SK-N-SH treated with all-trans-retinoic acid at 6 μM for 48 hours (cell line): ENCODE measurements at regions not wholly inside any gene's neighbourhood (a gene's known extent, or its start where the extent isn't known, plus 50 kb on each side); places are given as distances from the start of the nearest gene placed in this dataset.

Experiments
- ATAC-seq: fragments of 200-7000 bp; cut with Tn5 transposase; 3 replicates; pipeline ENCODE4 v1.9.1; 2020; ENCODE audit warnings: mild to moderate bottlenecking, moderate library complexity
- ARNTL ChIP-seq: fragments of 450-650 bp; formaldehyde crosslinking; IDR thresholded peaks from 2 replicates; pipeline ENCODE4 v1.5.0; 2020; ENCODE audit warnings: low read depth, mild to moderate bottlenecking, moderate library complexity, borderline replicate concordance
- BACH2 ChIP-seq: fragments of 250-450 bp; sonication (Bioruptor Pico); IDR thresholded peaks from 2 replicates; pipeline ENCODE4 v1.9.0; 2021; ENCODE audit warnings: mild to moderate bottlenecking, borderline replicate concordance
- CSDC2 ChIP-seq: fragments of 250-450 bp; sonication (Bioruptor Pico); IDR thresholded peaks from 2 replicates; pipeline ENCODE4 v1.5.0; 2020; ENCODE audit warnings: mild to moderate bottlenecking, moderate library complexity
- GLIS3 ChIP-seq: fragments of 250-450 bp; sonication (Bioruptor Pico); IDR thresholded peaks from 2 replicates; pipeline ENCODE4 v1.5.0; 2020; ENCODE audit warnings: mild to moderate bottlenecking, moderate library complexity
- ISL1 ChIP-seq: fragments of 250-450 bp; sonication (Bioruptor Pico); IDR thresholded peaks from 2 replicates; pipeline ENCODE4 v2.1.2; 2022; ENCODE audit warnings: mild to moderate bottlenecking, moderate library complexity
- OSR1 ChIP-seq: fragments of 250-450 bp; sonication (Bioruptor Pico); IDR thresholded peaks from 2 replicates; pipeline ENCODE4 v1.8.0; 2022; ENCODE audit warnings: moderate library complexity, mild to moderate bottlenecking, inconsistent platforms
- PPARA ChIP-seq: fragments of 250-450 bp; sonication (Bioruptor Pico); IDR thresholded peaks from 2 replicates; pipeline ENCODE4 v1.5.0; 2020; ENCODE audit warnings: mild to moderate bottlenecking, borderline replicate concordance
- RARB ChIP-seq: fragments of 250-450 bp; sonication (Bioruptor Pico); IDR thresholded peaks from 2 replicates; pipeline ENCODE4 v1.8.0; 2021; ENCODE audit warnings: mild to moderate bottlenecking, moderate library complexity
- SNAI2 ChIP-seq: fragments of 250-450 bp; sonication (Bioruptor Pico); IDR thresholded peaks from 2 replicates; pipeline ENCODE4 v1.5.0; 2020; ENCODE audit warnings: mild to moderate bottlenecking, moderate library complexity
- TCF4 ChIP-seq: fragments of 250-450 bp; sonication (Bioruptor Pico); IDR thresholded peaks from 2 replicates; pipeline ENCODE4 v1.8.0; 2021; ENCODE audit warnings: mild to moderate bottlenecking, moderate library complexity, borderline replicate concordance
- ZC3H10 ChIP-seq: fragments of 250-450 bp; sonication (Bioruptor Pico); IDR thresholded peaks from 2 replicates; pipeline ENCODE4 v1.5.1; 2021; ENCODE audit warnings: mild to moderate bottlenecking, moderate library complexity
- ZFP3 ChIP-seq: fragments of 250-450 bp; sonication (Bioruptor Pico); IDR thresholded peaks from 2 replicates; pipeline ENCODE4 v1.5.0; 2020; ENCODE audit warnings: mild to moderate bottlenecking, moderate library complexity
- ZFP30 ChIP-seq: fragments of 450-650 bp; formaldehyde crosslinking; IDR thresholded peaks from 2 replicates; pipeline ENCODE4 v1.5.0; 2022; ENCODE audit warnings: mild to moderate bottlenecking, moderate library complexity
- ZNF70 ChIP-seq: fragments of 450-650 bp; formaldehyde crosslinking; IDR thresholded peaks from 2 replicates; pipeline ENCODE4 v1.5.0; 2020; ENCODE audit warnings: mild to moderate bottlenecking, moderate library complexity
- ZNF8 ChIP-seq: fragments of 450-650 bp; formaldehyde crosslinking; IDR thresholded peaks from 2 replicates; pipeline ENCODE4 v1.5.0; 2020; ENCODE audit warnings: mild to moderate bottlenecking, moderate library complexity
- TF ChIP-seq, protein P1 (sequence below): fragments of 250-450 bp; sonication (Bioruptor Pico); IDR thresholded peaks from 2 replicates; pipeline ENCODE4 v1.5.1; 2021; ENCODE audit warnings: mild to moderate bottlenecking, moderate library complexity
- TF ChIP-seq, protein P2 (sequence below): fragments of 250-450 bp; sonication (Bioruptor Pico); IDR thresholded peaks from 2 replicates; pipeline ENCODE4 v1.8.0; 2021; ENCODE audit warnings: low read depth, mild to moderate bottlenecking, moderate library complexity, borderline replicate concordance
- TF ChIP-seq, protein P3 (sequence below): fragments of 250-450 bp; sonication (Bioruptor Pico); IDR thresholded peaks from 2 replicates; pipeline ENCODE4 v1.5.1; 2020; ENCODE audit warnings: low read depth, mild to moderate bottlenecking, moderate library complexity
- TF ChIP-seq, protein P4 (sequence below): fragments of 250-450 bp; sonication (Bioruptor Pico); IDR thresholded peaks from 2 replicates; pipeline ENCODE4 v1.8.0; 2020; ENCODE audit warnings: mild to moderate bottlenecking, moderate library complexity, borderline replicate concordance
- TF ChIP-seq, protein P5 (sequence below): fragments of 250-450 bp; sonication (Bioruptor Pico); IDR thresholded peaks from 2 replicates; pipeline ENCODE4 v1.5.0; 2020; ENCODE audit warnings: mild to moderate bottlenecking, moderate library complexity

DNA sequence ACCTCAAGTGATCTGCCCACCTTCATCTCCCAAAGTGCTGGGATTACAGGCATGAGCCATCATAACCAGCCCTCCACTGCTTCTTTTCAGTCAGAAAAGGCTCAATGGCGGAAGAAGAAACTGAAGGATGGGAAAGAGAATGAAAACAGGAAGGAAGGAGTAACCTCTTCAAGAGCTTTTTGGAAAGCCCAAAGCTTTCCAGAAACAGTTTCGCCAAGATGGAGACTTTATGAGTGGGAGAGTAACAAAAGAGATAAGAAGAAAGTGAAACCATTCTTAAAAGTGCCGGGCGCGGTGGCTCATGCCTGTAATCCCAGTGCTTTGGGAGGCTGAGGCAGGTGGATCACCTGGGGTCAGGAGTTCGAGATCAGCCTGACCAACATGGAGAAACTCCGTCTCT lies 62.7 kb upstream of the NBL1 start:
- no peak for ATAC-seq
- TF ChIP-seq ZFP3 (CRISPR knock-in tag) (no peak), BACH2 (CRISPR knock-in tag) (no peak), SNAI2 (CRISPR knock-in tag) (no peak), ZFP30 (CRISPR knock-in tag) (no peak), ISL1 (no peak), RARB (CRISPR knock-in tag) (no peak), CSDC2 (CRISPR knock-in tag) (no peak), ZC3H10 (CRISPR knock-in tag) (no peak)
- TF ChIP-seq, protein P1, sequence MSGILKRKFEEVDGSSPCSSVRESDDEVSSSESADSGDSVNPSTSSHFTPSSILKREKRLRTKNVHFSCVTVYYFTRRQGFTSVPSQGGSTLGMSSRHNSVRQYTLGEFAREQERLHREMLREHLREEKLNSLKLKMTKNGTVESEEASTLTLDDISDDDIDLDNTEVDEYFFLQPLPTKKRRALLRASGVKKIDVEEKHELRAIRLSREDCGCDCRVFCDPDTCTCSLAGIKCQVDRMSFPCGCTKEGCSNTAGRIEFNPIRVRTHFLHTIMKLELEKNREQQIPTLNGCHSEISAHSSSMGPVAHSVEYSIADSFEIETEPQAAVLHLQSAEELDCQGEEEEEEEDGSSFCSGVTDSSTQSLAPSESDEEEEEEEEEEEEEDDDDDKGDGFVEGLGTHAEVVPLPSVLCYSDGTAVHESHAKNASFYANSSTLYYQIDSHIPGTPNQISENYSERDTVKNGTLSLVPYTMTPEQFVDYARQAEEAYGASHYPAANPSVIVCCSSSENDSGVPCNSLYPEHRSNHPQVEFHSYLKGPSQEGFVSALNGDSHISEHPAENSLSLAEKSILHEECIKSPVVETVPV (CRISPR knock-in tag), result no peak
- TF ChIP-seq, protein P2, sequence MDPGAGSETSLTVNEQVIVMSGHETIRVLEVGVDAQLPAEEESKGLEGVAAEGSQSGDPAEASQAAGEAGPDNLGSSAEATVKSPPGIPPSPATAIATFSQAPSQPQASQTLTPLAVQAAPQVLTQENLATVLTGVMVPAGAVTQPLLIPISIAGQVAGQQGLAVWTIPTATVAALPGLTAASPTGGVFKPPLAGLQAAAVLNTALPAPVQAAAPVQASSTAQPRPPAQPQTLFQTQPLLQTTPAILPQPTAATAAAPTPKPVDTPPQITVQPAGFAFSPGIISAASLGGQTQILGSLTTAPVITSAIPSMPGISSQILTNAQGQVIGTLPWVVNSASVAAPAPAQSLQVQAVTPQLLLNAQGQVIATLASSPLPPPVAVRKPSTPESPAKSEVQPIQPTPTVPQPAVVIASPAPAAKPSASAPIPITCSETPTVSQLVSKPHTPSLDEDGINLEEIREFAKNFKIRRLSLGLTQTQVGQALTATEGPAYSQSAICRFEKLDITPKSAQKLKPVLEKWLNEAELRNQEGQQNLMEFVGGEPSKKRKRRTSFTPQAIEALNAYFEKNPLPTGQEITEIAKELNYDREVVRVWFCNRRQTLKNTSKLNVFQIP, result no peak
- TF ChIP-seq, protein P3, sequence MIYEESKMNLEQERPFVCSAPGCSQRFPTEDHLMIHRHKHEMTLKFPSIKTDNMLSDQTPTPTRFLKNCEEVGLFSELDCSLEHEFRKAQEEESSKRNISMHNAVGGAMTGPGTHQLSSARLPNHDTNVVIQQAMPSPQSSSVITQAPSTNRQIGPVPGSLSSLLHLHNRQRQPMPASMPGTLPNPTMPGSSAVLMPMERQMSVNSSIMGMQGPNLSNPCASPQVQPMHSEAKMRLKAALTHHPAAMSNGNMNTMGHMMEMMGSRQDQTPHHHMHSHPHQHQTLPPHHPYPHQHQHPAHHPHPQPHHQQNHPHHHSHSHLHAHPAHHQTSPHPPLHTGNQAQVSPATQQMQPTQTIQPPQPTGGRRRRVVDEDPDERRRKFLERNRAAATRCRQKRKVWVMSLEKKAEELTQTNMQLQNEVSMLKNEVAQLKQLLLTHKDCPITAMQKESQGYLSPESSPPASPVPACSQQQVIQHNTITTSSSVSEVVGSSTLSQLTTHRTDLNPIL (CRISPR knock-in tag), result no peak
- TF ChIP-seq, protein P4, sequence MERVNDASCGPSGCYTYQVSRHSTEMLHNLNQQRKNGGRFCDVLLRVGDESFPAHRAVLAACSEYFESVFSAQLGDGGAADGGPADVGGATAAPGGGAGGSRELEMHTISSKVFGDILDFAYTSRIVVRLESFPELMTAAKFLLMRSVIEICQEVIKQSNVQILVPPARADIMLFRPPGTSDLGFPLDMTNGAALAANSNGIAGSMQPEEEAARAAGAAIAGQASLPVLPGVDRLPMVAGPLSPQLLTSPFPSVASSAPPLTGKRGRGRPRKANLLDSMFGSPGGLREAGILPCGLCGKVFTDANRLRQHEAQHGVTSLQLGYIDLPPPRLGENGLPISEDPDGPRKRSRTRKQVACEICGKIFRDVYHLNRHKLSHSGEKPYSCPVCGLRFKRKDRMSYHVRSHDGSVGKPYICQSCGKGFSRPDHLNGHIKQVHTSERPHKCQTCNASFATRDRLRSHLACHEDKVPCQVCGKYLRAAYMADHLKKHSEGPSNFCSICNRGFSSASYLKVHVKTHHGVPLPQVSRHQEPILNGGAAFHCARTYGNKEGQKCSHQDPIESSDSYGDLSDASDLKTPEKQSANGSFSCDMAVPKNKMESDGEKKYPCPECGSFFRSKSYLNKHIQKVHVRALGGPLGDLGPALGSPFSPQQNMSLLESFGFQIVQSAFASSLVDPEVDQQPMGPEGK (CRISPR knock-in tag), result no peak
- TF ChIP-seq, protein P5, sequence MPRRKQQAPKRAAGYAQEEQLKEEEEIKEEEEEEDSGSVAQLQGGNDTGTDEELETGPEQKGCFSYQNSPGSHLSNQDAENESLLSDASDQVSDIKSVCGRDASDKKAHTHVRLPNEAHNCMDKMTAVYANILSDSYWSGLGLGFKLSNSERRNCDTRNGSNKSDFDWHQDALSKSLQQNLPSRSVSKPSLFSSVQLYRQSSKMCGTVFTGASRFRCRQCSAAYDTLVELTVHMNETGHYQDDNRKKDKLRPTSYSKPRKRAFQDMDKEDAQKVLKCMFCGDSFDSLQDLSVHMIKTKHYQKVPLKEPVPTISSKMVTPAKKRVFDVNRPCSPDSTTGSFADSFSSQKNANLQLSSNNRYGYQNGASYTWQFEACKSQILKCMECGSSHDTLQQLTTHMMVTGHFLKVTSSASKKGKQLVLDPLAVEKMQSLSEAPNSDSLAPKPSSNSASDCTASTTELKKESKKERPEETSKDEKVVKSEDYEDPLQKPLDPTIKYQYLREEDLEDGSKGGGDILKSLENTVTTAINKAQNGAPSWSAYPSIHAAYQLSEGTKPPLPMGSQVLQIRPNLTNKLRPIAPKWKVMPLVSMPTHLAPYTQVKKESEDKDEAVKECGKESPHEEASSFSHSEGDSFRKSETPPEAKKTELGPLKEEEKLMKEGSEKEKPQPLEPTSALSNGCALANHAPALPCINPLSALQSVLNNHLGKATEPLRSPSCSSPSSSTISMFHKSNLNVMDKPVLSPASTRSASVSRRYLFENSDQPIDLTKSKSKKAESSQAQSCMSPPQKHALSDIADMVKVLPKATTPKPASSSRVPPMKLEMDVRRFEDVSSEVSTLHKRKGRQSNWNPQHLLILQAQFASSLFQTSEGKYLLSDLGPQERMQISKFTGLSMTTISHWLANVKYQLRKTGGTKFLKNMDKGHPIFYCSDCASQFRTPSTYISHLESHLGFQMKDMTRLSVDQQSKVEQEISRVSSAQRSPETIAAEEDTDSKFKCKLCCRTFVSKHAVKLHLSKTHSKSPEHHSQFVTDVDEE (CRISPR knock-in tag), result no peak

DNA sequence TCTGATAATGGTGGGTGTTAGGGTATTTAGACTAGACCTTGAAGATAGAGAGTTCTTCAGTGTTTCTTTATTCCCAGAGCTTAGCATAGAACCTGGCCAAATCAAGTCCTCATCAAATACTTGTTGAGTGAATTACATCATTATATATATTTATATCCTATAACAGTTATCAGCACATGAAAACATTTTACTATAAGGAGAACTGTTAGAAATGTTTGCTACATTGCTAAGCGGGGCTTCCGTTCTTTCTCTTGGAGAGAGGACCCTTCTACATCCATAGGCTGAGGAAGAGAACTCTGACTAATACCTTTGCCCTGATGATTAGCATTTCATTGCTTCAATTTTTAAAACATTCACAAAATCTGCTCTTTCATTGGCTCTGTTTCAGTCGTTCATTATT lies 66.5 kb upstream of the NBL1 start:
- ATAC-seq, result no peak

More for the DNA sequence above, 66.5 kb upstream of the NBL1 start:
- TF ChIP-seq TCF4 (CRISPR knock-in tag) (no peak), PPARA (CRISPR knock-in tag) (no peak), ZNF8 (CRISPR knock-in tag) (no peak), GLIS3 (no peak), ISL1 (no peak), OSR1 (CRISPR knock-in tag) (no peak), ZNF70 (CRISPR knock-in tag) (no peak), ZC3H10 (CRISPR knock-in tag) (no peak), ZFP30 (CRISPR knock-in tag) (no peak), ARNTL (CRISPR knock-in tag) (no peak), RARB (CRISPR knock-in tag) (no peak)
- TF ChIP-seq, protein P2, result no peak
- TF ChIP-seq, protein P4 (CRISPR knock-in tag), result no peak
- TF ChIP-seq, protein P1 (CRISPR knock-in tag), result no peak
- TF ChIP-seq, protein P3 (CRISPR knock-in tag), result no peak
